EH (cell line): ENCODE measurements at regions not wholly inside any gene's neighbourhood (a gene's known extent, or its start where the extent isn't known, plus 50 kb on each side); places are given as distances from the start of the nearest gene placed in this dataset.

Experiments
- DNase-seq: peaks from one replicate; pipeline ENCODE4 v3.0.0-alpha.2; 2015; ENCODE audit warnings: low read depth

GRCh38 chr16:9374061-9374460, 282.6 kb downstream of the HAPSTR1 start:
- DNase-seq: no peak

GRCh38 chr16:9378876-9379275, 287.4 kb downstream of the HAPSTR1 start:
- DNase-seq: no peak

GRCh38 chr16:9380221-9380620, 288.8 kb downstream of the HAPSTR1 start:
- DNase-seq: no peak

- DNase-seq: no peak
Measured at GRCh38 chr16:9381399-9381798, 290.0 kb downstream of the HAPSTR1 start.

GRCh38 chr16:9381905-9382304, 290.5 kb downstream of the HAPSTR1 start:
- no peak for DNase-seq

- no peak for DNase-seq
Measured at GRCh38 chr16:9383281-9383680, 291.8 kb downstream of the HAPSTR1 start.

GRCh38 chr16:9384141-9384540, 292.7 kb downstream of the HAPSTR1 start:
- no peak for DNase-seq

- DNase-seq: no peak
Measured at GRCh38 chr16:9389543-9390207, 298.2 kb downstream of the HAPSTR1 start.

GRCh38 chr16:9392956-9393355, 301.5 kb downstream of the HAPSTR1 start:
- DNase-seq: no peak

- DNase-seq: no peak
Measured at GRCh38 chr16:9393591-9393990, 302.1 kb downstream of the HAPSTR1 start.

GRCh38 chr16:9395958-9396359, 304.5 kb downstream of the HAPSTR1 start:
- no peak for DNase-seq

- no peak for DNase-seq
Measured at GRCh38 chr16:9399573-9399972, 308.1 kb downstream of the HAPSTR1 start.

GRCh38 chr16:9401173-9401572, 309.7 kb downstream of the HAPSTR1 start:
- no peak for DNase-seq

- no peak for DNase-seq
Measured at GRCh38 chr16:9402293-9402860, 310.9 kb downstream of the HAPSTR1 start.

GRCh38 chr16:9404811-9405210, 313.4 kb downstream of the HAPSTR1 start:
- DNase-seq: no peak

GRCh38 chr16:9406038-9406712, 314.7 kb downstream of the HAPSTR1 start:
- no peak for DNase-seq

GRCh38 chr16:9407206-9407758, 315.8 kb downstream of the HAPSTR1 start:
- DNase-seq: no peak

- no peak for DNase-seq
Measured at GRCh38 chr16:9408297-9408878, 316.9 kb downstream of the HAPSTR1 start.

- DNase-seq: no peak
Measured at GRCh38 chr16:9409560-9410493, 318.4 kb downstream of the HAPSTR1 start.

GRCh38 chr16:9411426-9411825, 320.0 kb downstream of the HAPSTR1 start:
- DNase-seq: no peak

- DNase-seq: no peak
Measured at GRCh38 chr16:9412031-9412914, 320.8 kb downstream of the HAPSTR1 start.
